ENCODE measurements at regions not wholly inside any gene's neighbourhood (a gene's known extent, or its start where the extent isn't known, plus 50 kb on each side); places are given as distances from the start of the nearest gene placed in this dataset.
"Not testable (repeated sequence)": the region's sequence is repeated elsewhere in the genome, so short reads cannot be mapped to it uniquely, and the experiment has no call there.

DNA sequence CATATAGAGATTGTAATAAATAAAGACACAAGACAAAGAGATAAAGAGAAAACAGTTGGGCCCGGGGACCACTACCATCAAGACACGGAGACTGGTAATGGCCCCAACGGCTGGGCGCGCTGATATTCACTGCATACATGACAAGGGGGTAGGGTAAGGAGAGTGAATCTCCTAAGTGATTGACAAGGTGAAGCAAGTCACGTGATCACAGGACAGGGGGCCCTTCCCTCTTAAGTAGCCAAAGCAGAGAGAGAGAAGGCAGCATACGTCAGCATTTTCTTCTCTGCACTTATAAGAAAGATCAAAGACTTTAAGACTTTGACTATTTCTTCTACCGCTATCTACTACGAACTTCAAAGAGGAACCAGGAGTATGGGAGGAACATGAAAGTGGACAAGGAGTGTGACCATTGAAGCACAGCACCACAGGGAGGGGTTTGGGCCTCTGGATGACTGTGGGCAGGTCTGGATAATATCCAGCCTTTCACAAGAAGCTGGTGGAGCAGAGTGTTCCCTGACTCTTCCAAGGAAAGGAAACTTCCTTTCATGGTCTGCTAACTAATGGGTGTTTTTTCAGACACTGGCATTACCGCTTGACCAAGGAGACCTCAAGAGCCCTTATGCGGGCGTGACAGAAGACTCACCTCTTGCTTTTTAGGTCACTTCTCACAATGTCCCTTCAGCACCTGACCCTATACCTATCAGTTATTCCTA lies 75.6 kb downstream of the MRPL39 start:
- H3K4me1 ChIP-seq, H3K36me3 ChIP-seq, H3K4me3 ChIP-seq, H3K27me3 ChIP-seq, H3K9me3 ChIP-seq, ATAC-seq, H3K27ac ChIP-seq: not testable (repeated sequence)
- WGBS, 2 donors (ENCODE audit: low coverage in 1 of 2) = 92 to 97% methylated on average over 7 to 11 of the region's 12 CpGs

DNA sequence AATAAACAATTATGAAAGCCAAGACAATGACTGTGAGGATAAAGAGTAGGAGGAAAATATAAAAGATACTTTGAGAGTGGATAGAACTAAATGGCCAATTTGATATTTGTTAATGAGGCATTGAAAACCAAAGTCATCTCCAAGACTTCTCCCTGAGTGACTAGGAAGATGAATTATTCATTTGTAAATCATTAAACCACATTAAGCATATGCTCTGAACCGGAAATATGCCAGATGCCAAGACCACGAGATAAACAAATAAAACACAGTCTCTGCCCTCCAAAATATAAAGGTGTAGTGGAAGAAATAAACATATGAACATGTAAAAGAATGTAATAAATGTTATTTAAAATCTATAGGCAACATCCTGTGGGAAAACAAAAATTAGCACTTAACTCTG lies 78.8 kb downstream of the MRPL39 start:
- 63 to 70% methylated on average over 2 of the region's 2 CpGs for WGBS, 2 donors (ENCODE audit: low coverage in 1 of 2)
- no peak overlapping the region for H3K27ac ChIP-seq
- no peaks in the 10 kb centered on the region for H3K27me3 ChIP-seq
- no peaks in the 10 kb centered on the region for H3K4me1 ChIP-seq
- no peaks in the 10 kb centered on the region for H3K36me3 ChIP-seq
- ATAC-seq = no peak
- no peak overlapping the region for H3K4me3 ChIP-seq
- H3K9me3 ChIP-seq = no peaks in the 10 kb centered on the region
- TF ChIP-seq, protein P1, sequence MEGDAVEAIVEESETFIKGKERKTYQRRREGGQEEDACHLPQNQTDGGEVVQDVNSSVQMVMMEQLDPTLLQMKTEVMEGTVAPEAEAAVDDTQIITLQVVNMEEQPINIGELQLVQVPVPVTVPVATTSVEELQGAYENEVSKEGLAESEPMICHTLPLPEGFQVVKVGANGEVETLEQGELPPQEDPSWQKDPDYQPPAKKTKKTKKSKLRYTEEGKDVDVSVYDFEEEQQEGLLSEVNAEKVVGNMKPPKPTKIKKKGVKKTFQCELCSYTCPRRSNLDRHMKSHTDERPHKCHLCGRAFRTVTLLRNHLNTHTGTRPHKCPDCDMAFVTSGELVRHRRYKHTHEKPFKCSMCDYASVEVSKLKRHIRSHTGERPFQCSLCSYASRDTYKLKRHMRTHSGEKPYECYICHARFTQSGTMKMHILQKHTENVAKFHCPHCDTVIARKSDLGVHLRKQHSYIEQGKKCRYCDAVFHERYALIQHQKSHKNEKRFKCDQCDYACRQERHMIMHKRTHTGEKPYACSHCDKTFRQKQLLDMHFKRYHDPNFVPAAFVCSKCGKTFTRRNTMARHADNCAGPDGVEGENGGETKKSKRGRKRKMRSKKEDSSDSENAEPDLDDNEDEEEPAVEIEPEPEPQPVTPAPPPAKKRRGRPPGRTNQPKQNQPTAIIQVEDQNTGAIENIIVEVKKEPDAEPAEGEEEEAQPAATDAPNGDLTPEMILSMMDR (IDR thresholded peaks at IDR 0.05) = no peak
- TF ChIP-seq POLR2AphosphoS5 (IDR thresholded peaks at IDR 0.05) (no peak), POLR2A (IDR thresholded peaks at IDR 0.05) (no peak), EP300 (IDR thresholded peaks at IDR 0.05) (no peak)

DNA sequence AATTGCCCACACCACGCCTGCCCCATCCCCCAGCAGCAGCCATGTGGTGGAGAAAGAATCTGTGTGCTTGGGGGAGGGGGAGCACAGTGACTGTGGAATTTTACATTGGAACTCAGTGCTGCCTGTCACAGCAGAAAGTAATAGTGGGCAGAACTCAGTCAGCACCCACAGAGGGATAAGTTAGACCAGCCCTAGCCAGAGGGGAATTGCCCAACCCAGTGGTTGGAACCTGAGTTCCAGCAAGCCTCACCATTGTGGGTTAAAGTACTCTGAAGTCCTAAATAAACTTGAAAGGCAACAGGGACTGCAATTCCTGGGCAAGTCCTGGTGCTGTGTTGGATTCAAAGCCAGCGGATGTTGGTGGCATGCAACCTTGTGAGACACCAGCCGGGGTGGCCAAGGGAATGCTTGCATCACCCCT lies 88.8 kb downstream of the MRPL39 start:
- Histone ChIP-seq H3K4me3 (no peak overlapping the region), H3K27ac (no peak overlapping the region), H3K9me3 (no peaks in the 10 kb centered on the region), H3K4me1 (no peaks in the 10 kb centered on the region), H3K27me3 (no peaks in the 10 kb centered on the region), H3K36me3 (no peaks in the 10 kb centered on the region)
- TF ChIP-seq POLR2A (IDR thresholded peaks at IDR 0.05) = no peak
- TF ChIP-seq EP300 (IDR thresholded peaks at IDR 0.05) = no peak
- no peak for ATAC-seq
- WGBS, 2 donors (ENCODE audit: low coverage in 1 of 2) = 70% methylated on average over 1 of the region's 3 CpGs; no CpG with 5 or more reads in 1 of the 2 donors

DNA sequence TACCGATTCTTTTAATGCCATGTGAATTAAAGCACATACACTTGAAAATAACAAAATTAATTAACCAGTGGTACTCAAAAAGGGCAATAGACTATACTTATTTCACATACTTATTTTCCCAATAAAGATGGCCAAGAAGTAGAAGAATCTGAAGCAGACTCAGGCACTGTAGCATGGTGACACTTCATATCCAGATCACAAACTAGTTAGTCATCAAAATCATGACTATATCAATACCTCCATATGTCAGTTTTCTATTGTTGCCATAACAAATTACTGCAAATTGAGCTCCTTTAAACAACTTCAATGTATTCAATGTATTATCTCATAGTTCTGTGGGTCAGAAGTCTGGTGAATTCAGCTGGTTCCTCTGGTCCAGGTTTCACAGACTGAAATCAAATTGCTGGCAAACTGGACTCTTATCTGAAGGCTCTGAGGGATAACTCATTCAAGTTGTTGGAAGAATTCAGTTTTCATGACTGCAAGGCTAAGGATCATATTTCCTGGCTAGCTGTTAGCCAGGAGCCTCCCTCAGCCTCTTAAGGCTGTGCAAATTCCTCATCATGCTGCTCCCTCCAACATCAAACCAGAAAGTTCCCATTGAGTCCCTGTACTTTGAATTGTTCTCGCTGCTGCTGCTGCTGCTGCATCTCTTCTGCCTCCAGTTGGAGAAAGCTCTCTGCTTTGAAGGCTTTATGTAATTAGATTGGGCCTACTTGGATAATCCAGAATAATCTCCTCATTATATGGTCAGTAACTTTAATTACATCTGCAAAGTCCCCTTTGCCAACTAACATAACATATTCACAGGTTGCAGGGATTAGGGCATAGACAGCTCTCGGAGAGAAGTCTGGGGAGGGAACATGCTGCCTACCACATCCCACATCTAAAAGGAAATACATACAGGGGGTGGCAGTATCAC lies 91.5 kb downstream of the MRPL39 start:
- TF ChIP-seq POLR2AphosphoS5 (IDR thresholded peaks at IDR 0.05) (no peak), EP300 (IDR thresholded peaks at IDR 0.05) (no peak), POLR2A (IDR thresholded peaks at IDR 0.05) (no peak)
- TF ChIP-seq, protein P1 (IDR thresholded peaks at IDR 0.05) = no peak
- no peak overlapping the region for H3K4me3 ChIP-seq
- H3K9me3 ChIP-seq = no peaks in the 10 kb centered on the region
- WGBS, 2 donors (ENCODE audit: low coverage in 1 of 2) = 71 to 74% methylated on average over 1 to 3 of the region's 3 CpGs
- no peak for ATAC-seq
- no peaks in the 10 kb centered on the region for H3K36me3 ChIP-seq
- no peak overlapping the region for H3K27ac ChIP-seq
- H3K27me3 ChIP-seq = no peaks in the 10 kb centered on the region
- H3K4me1 ChIP-seq = no peaks in the 10 kb centered on the region

DNA sequence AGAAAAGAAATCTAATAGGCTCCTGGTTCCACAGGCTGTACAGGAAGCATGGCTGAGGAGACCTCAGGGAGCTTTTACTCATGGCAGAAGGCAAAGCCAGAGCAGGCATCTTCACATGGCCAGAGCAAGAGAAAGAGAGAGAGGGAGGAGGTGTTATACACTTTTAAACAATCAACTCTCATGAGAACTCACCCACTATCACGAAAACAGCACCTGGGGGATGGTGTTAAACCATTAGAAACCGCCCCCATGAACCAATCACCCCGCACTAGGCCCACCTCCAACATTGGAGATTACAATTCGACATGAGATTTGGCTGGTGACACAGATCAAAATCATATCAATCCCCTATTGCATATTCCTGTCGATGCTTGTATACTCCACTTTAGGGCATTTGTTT lies 93.5 kb downstream of the MRPL39 start:
- no peaks in the 10 kb centered on the region for H3K36me3 ChIP-seq
- no peaks in the 10 kb centered on the region for H3K4me1 ChIP-seq
- H3K9me3 ChIP-seq = no peaks in the 10 kb centered on the region
- TF ChIP-seq POLR2AphosphoS5 (IDR thresholded peaks at IDR 0.05) = no peak
- TF ChIP-seq, protein P1 (IDR thresholded peaks at IDR 0.05) = no peak
- TF ChIP-seq EP300 (IDR thresholded peaks at IDR 0.05) = no peak
- no peak for TF ChIP-seq POLR2A (IDR thresholded peaks at IDR 0.05)
- no peak overlapping the region for H3K27ac ChIP-seq
- H3K27me3 ChIP-seq = no peaks in the 10 kb centered on the region
- 87 to 92% methylated on average over 5 of the region's 5 CpGs for WGBS, 2 donors (ENCODE audit: low coverage in 1 of 2)
- no peak for ATAC-seq
- H3K4me3 ChIP-seq = no peak overlapping the region
